ENCODE measurements at regions not wholly inside any gene's neighbourhood (a gene's known extent, or its start where the extent isn't known, plus 50 kb on each side); places are given as distances from the start of the nearest gene placed in this dataset.

DNA sequence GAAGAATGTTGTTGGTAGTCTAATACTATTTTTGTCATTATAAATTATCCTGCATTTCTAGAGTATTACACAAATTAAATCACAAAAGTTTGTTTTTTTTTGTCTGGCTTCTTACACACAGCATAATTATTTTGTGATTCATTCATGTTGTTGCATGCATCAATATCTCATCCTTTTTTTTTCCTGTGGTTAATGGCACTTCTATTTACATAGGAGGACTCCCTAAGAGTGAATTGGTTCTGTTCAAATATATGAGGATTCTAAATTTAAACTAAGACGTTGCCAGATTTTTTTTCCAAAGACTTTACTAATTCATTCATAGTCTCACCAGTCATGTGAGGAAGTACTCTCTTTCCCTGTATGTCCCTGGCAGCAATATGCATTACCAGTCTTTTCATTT, 303.3 kb downstream of the GPR37 start:
- no peak for TF ChIP-seq CTCF (conservative IDR thresholded peaks at IDR 0.05; ENCODE audit: low read depth, low read length)
- H3K4me3 ChIP-seq (ENCODE audit: low read depth, low read length), result no peak overlapping the region
- peak; percentile 33 for DNase-seq (ENCODE audit: low read depth)

DNA sequence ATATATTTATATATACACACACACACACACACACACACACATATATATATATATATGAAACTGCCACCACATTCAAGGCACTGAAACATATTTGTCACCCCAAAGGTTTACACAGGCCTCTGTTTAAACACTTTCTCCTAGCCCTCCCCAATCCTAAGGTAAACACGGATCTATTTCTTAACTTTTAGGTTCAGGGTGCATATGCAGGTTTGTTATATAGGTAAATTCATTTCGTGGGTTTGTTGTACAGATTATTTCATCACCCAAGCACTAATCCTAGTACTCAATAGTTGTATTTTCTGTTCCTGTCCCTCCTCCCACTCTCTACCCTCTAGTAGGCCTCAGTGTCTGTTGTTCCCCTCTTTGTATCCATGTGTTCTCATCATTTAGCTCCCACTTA, 305.0 kb downstream of the GPR37 start:
- DNase-seq (ENCODE audit: low read depth), result no peak
- no peak for TF ChIP-seq CTCF (conservative IDR thresholded peaks at IDR 0.05; ENCODE audit: low read depth, low read length)
- H3K4me3 ChIP-seq (ENCODE audit: low read depth, low read length), result no peak overlapping the region

DNA sequence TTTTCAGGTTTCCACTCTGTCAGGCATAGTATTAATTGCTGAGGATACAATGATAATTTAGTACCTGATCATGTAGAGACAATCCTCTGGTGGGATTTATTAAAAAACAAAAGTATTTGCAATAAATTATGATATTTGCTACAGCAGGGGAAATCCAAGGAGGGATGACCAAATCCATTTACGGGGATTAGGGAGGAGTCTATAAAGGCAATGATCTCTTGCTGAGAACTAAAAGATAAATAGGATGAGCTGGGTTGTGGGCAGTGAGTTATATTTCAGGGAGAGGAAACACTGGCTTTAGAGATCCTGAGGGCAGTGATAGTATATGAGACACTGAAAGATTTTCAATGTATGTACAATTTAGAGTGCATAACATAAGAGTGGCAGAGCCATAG, 305.5 kb downstream of the GPR37 start:
- no peak overlapping the region for H3K4me3 ChIP-seq (ENCODE audit: low read depth, low read length)
- TF ChIP-seq CTCF (conservative IDR thresholded peaks at IDR 0.05; ENCODE audit: low read depth, low read length), result no peak
- DNase-seq (ENCODE audit: low read depth), result no peak

- DNase-seq (ENCODE audit: low read depth), result peak; percentile 53
- no peak overlapping the region for H3K4me3 ChIP-seq (ENCODE audit: low read depth, low read length)
- TF ChIP-seq CTCF (conservative IDR thresholded peaks at IDR 0.05; ENCODE audit: low read depth, low read length), result no peak
Measured at GRCh38 chr7:124459101-124460055, 306.2 kb downstream of the GPR37 start.

DNA sequence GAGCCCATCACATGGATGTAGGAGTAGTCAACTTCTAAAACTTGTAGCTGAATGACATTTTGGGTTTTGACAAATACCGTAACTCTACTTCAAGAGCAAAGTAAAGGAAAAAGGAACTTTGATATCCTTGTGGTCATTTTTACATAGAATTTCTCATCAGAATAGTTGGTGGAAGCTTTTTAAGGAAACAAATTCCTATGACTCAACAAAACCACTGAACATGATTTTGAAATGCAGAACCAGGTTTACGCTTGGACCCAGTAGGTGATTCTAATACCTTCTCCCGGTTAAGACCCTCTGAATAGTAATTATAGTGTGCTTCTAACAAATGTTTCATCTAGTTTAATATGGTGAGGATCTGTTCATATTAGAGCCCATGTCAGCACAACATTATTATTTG, 307.8 kb downstream of the GPR37 start:
- peak; percentile 31 for DNase-seq (ENCODE audit: low read depth)
- H3K4me3 ChIP-seq (ENCODE audit: low read depth, low read length), result no peak overlapping the region
- no peak for TF ChIP-seq CTCF (conservative IDR thresholded peaks at IDR 0.05; ENCODE audit: low read depth, low read length)

DNA sequence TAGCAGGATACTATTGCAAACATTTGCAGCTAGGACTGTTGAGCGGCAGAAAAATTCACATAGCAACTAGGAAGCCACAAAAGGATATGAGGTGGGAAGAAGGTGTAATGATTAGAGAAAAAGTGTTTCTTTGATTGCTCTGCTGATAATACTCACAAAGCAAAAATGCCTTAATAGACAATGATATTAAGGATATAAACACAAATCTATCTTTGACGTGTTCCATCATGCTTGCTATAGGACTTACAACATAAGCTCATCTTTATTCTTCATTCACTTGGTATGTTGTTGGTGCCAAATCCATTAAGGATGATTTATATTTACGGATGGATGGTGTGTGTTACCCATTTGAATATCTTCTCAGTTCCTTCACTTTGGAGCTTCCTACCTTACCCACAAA, 309.3 kb downstream of the GPR37 start:
- TF ChIP-seq CTCF (conservative IDR thresholded peaks at IDR 0.05; ENCODE audit: low read depth, low read length), result no peak
- no peak for DNase-seq (ENCODE audit: low read depth)
- no peak overlapping the region for H3K4me3 ChIP-seq (ENCODE audit: low read depth, low read length)

GRCh38 chr7:124452186-124452585, 313.4 kb downstream of the GPR37 start:
- DNase-seq (ENCODE audit: low read depth), result no peak
- no peak overlapping the region for H3K4me3 ChIP-seq (ENCODE audit: low read depth, low read length)
- TF ChIP-seq CTCF (conservative IDR thresholded peaks at IDR 0.05; ENCODE audit: low read depth, low read length), result no peak
